Sigmoid colon (tissue), 3 donors: ENCODE measurements at regions not wholly inside any gene's neighbourhood (a gene's known extent, or its start where the extent isn't known, plus 50 kb on each side); places are given as distances from the start of the nearest gene placed in this dataset.

ENCODE experiments used
- POLR2A ChIP-seq, 2 donors: fragments of 450-650 bp; IDR thresholded peaks; one replicate each; pipeline ENCODE4 v1.6.1; 2016; ENCODE audit warnings: antibody characterized with exemption in 2 of 2, mild to moderate bottlenecking in 2 of 2, moderate library complexity in 2 of 2
- TF ChIP-seq, protein P1 (sequence below), 4 experiments: fragments of 450-650 bp in 3 of 4; fragments of 200-600 bp in 1 of 4; IDR thresholded peaks; one replicate each; pipeline ENCODE4 v1.5.1; 2016 to 2019; ENCODE audit warnings: antibody characterized with exemption in 4 of 4, mild to moderate bottlenecking in 3 of 4, moderate library complexity in 2 of 4

DNA sequence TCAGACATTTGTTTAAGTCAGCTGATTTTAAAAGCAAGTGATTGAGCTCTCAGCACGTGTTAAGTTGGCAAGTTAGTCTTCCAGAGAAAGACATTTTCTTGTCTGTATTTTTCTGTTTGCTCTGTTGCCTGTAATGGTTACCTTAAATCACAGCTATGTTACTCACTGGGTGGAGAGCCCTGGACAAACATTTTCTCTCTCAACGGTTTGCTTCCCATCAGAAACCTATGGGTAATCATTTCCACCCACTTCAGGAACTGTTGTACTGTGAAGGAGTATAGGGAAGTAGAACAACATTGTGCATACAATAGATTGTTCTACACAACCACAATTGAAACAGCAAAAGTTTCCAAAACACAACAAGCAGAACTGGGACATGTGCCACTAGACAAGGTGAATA, 113.9 kb upstream of the DPT start:
- TF ChIP-seq, protein P1, sequence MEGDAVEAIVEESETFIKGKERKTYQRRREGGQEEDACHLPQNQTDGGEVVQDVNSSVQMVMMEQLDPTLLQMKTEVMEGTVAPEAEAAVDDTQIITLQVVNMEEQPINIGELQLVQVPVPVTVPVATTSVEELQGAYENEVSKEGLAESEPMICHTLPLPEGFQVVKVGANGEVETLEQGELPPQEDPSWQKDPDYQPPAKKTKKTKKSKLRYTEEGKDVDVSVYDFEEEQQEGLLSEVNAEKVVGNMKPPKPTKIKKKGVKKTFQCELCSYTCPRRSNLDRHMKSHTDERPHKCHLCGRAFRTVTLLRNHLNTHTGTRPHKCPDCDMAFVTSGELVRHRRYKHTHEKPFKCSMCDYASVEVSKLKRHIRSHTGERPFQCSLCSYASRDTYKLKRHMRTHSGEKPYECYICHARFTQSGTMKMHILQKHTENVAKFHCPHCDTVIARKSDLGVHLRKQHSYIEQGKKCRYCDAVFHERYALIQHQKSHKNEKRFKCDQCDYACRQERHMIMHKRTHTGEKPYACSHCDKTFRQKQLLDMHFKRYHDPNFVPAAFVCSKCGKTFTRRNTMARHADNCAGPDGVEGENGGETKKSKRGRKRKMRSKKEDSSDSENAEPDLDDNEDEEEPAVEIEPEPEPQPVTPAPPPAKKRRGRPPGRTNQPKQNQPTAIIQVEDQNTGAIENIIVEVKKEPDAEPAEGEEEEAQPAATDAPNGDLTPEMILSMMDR (IDR thresholded peaks at IDR 0.05): no peak
- no peak for TF ChIP-seq POLR2A (IDR thresholded peaks at IDR 0.05)
